ENCODE measurements at regions not wholly inside any gene's neighbourhood (a gene's known extent, or its start where the extent isn't known, plus 50 kb on each side); places are given as distances from the start of the nearest gene placed in this dataset.
A peak's percentile ranks its signal among the peaks of the same experiment; 100 is the strongest.

GRCh38 chr7:91537260-91538152 lies 273.3 kb downstream of the FZD1 start:
- no peak for DNase-seq

- DNase-seq = no peak
These were observed 277.4 kb downstream of the FZD1 start for GRCh38 chr7:91541641-91542040.

GRCh38 chr7:91543646-91544045 lies 279.4 kb downstream of the FZD1 start:
- no peak for DNase-seq

DNA sequence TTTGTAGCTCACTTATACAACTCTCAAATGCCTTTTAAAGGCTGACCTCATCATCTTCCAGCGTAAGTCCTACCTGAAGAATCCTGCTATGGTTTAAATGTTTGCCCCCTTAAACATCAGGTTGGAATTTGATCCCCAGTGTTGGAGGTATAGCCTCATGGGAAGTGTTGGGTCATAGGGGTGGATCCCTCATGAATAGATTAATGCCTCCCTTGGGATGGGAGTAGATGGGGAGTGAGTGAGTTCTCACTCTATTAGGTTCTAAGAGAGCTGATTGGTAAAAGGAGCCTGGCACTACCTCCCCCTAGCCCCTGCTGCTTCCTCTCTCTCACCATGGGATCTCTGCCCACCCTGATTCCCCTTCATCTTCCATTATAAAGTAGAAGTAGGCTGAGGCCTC lies 285.6 kb downstream of the FZD1 start:
- no peak for DNase-seq

- no peak for DNase-seq
These were observed 286.7 kb downstream of the FZD1 start for GRCh38 chr7:91550931-91551330.

DNA sequence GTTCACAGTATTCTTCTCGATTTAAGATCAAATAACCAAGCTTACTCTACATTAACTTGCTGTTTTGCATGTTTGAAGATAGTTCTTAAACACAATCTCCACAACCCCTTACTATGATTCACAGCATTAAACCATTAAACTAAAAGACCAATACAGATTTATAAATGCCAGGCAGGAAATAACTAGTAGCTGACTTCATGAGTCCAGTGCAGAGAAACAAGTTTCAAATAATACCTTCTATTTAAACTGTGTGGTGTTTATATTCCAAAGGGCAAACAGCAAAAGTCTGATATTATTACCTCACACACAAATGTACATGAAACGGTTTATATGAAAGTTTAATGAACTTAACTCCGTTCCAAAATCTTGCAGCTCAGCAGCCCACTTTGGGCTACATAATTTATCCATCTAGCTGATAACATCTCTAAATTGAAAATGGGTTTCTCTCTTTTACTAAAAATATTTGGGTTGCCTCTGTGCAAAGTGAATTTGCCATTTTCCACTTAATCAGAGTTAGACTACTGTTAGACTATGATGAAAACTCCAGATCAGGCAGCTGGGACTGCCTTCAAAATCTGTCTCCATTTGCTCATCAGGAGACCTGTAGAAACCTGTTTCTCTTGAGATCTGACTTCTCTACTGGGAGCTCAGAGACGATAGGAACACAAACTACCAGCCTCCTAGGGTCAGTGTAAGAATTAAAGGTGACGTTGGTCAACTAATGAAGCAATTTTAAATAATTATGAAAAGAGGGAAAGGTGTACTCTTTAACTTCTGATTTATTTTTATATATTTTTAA lies 287.3 kb downstream of the FZD1 start:
- DNase-seq = no peak

- no peak for DNase-seq
These were observed 289.2 kb downstream of the FZD1 start for GRCh38 chr7:91553410-91553895.

GRCh38 chr7:91554883-91555282 lies 290.6 kb downstream of the FZD1 start:
- DNase-seq = no peak

DNA sequence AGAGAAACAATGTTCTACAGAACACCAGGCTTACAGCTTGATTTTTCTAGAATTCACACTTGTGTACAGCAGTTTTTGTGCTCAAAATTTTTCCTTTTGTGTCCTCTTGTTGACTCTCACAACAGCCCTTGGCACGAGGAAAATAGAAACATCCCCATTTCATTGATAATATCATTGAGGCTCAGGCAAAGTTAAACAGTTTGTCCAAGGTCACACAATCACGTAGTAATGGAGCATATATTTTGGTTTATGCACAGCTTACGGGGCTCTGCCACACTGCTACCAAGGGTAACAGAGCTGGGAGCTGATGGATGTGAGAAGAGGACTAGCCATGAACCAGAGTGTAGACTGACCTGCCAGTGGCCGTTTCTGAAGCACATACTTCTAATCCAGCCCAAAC lies 292.0 kb downstream of the FZD1 start:
- DNase-seq = no peak

DNA sequence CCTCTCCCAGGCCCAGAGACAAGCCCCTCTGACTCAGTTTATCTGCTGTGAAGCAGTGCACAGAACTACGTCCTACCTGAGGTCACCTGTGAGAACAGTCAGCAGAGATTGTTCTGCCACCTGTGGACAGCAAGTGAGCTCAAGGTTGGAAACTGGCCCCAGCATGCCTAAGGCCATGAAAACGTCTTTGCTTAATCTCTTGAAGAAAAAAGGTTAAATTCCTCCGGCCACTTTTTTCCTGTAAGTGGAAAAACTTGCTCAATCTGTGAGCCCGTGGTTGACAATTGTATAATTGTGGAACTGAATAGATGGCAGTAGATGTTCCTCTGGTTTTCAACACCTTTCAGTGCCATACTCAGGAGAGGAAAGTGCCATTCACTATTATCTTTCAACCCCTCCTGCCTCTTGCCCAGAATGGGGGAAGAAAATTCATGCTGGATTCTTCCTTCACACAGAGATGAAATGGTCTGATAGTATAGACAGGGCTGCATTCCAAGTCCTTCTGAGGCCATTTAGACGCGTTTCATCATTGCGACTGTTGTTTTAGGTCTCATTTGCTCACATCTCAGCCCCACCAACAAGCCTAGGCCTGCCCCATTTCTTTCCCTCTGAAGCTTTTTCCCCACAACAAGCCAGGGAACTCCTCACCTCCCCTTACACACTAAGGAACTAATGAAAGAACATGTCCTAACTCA lies 292.9 kb downstream of the FZD1 start:
- no peak for DNase-seq

DNA sequence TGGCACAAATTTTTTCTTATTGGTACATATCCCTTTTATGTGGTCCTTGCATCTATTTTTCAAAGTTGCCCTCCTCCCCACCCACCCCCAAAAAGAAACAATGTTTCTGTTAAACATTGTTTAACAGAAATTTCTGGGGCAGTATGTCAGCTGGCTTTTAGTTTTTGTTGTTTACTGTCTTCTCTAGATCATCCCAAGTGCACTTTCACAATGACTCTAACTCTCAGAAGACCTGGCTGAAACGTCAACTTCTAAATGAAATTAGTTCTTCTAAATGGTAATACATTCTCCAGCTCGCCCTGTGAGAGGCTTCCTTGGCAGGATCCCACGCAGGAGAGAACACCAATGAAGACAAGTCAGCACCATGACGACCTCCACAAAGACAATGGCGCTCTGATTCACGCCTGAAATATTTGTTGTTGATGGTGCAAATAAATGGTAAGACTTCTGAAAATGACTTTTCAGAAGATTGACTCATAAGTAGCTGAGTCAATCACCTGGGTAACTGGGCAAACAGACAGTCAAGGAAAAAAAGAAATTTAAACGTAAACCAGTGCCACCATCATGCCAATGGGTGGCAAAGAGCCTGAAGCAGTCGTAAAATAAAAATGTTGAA lies 293.7 kb downstream of the FZD1 start:
- DNase-seq = no peak

GRCh38 chr7:91559947-91560346 lies 295.7 kb downstream of the FZD1 start:
- DNase-seq = no peak

GRCh38 chr7:91564101-91564500 lies 299.9 kb downstream of the FZD1 start:
- DNase-seq = no peak

- no peak for DNase-seq
These were observed 300.3 kb downstream of the FZD1 start for GRCh38 chr7:91564541-91564940.

DNA sequence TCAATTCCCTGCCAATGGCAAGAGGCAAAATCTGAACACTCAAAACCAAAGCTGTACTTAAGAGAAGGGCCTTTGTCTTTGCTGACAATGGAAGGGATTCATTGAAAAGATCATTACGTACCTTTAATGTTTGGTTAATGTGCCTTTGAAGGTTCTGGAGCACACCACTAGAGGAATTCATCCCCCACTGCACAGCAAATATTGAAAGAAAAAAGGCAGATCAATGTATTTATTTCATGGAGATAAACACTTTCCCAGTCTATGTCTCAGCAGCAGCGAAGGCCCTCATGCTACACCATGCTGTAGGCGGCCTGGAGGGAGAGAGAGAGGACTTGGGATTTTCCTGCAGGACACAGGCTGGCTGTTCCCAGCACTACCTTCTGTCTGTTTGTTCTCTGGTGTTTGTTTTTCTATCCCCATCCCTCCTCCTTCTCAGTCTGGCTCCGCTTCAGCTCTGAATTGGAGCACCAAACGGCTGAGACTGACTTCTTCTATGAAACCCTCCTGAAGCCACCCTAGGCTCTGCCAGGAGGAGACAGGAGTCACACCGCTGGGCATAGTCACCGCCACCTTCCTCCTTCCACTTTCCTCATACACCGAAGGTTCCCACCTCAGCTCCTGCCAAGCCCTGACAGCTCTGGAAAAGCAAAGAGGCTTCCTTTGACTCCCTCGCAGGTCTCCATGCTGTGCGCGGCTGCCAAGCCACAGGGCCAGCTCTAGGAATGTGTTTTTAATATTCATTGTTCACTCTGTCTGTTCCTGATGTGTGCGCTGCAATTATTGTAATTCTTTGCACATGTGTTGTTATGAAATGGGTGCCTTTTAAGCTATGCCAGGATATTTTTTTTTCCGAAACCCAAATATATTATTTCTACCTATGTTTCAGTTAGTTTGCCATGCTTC lies 301.5 kb downstream of the FZD1 start:
- DNase-seq = peak; percentile 78

DNA sequence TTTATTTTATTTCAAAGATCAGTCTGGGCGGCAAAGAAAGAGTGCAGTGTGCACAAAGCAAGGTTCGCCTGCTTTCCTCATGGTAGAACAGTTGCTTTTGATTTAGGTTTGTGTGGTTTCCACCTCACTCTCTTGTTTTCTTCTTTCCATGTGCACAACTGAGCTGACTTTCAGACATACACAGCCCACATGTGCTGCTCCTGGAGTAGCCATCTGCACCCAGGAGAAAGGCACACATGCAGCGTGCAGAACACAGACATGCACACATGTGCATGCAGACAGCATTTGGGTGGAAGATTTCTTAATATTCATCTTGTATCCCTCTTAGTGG lies 302.1 kb downstream of the FZD1 start:
- no peak for DNase-seq

- no peak for DNase-seq
These were observed 303.1 kb downstream of the FZD1 start for GRCh38 chr7:91567081-91568012.

GRCh38 chr7:91568138-91568537 lies 303.9 kb downstream of the FZD1 start:
- no peak for DNase-seq

- peak; percentile 84 for DNase-seq
These were observed 305.7 kb downstream of the FZD1 start for GRCh38 chr7:91569728-91570457.

DNA sequence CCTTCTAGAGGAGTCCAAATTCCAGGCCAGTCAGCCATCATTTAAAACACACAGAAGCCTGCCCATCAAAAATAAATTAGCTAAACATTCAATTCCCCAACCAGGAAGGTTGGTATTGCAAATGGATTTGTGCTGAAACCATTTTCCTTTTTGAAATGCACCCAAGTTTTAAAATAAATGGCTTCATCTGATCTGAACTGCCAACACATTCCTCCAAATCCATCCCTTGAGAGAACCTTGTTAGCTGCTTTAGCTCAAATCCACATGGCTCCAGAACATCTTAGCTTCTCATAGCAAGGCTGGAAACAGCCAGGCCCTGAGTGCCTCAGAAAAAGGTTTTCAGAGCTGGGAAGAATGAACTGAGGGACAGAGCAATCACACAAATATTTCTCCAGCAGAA lies 306.3 kb downstream of the FZD1 start:
- DNase-seq = no peak
